ENCODE measurements at regions not wholly inside any gene's neighbourhood (a gene's known extent, or its start where the extent isn't known, plus 50 kb on each side); places are given as distances from the start of the nearest gene placed in this dataset.

GRCh38 chr15:36106640-36107335, 472.6 kb upstream of the CDIN1 start:
- Histone ChIP-seq H3K4me3 (no peak overlapping the region), H3K4me1 (replicated peaks in 1 of 2) (no peaks in the 10 kb centered on the region), H3K27ac (no peak overlapping the region)
- in situ Hi-C loops (cut with MboI; ENCODE audit: low pct_unique_long_range_greater_than_20kb in 2 of 9, low sequenced_read_pairs in 9 of 9, unreplicated experiment in 9 of 9) = no loop called here
- WGBS, 10 experiments = 47 to 100% (median 74%) methylated on average over 1 to 6 of the region's 6 CpGs
- ATAC-seq (replicated peaks in 6 of 8) = no peak

DNA sequence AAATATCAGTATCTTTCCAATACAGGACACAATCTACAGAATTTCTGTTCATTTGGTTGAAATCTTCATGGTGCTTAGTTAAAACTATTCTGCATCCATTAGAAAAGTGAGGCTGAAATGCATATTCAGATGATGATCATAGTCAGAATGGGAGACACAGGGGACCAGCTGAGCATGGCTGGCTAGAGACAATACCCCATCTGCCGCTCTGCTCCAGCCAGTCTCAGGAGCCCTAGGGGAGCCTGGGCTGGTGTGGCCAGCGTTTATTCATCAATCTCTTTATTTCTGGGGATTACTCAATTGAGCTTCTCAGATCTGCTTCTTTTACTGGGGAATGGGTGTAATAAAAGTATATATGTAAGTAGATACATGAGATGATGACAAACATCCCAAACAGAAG, 470.9 kb upstream of the CDIN1 start:
- WGBS, 10 experiments = 50 to 90% (median 72%) methylated on average over 1 to 2 of the region's 2 CpGs; no CpG with 5 or more reads in 5 of the 10 experiments
- ATAC-seq (replicated peaks in 6 of 8) = peak in 1 of 8 experiments; percentile 42
- in situ Hi-C loops (cut with MboI; ENCODE audit: low pct_unique_long_range_greater_than_20kb in 2 of 9, low sequenced_read_pairs in 9 of 9, unreplicated experiment in 9 of 9) = no loop called here
- no peak overlapping the region for H3K27ac ChIP-seq
- no peak overlapping the region for H3K4me3 ChIP-seq
- H3K4me1 ChIP-seq (replicated peaks in 1 of 2) = no peaks in the 10 kb centered on the region

DNA sequence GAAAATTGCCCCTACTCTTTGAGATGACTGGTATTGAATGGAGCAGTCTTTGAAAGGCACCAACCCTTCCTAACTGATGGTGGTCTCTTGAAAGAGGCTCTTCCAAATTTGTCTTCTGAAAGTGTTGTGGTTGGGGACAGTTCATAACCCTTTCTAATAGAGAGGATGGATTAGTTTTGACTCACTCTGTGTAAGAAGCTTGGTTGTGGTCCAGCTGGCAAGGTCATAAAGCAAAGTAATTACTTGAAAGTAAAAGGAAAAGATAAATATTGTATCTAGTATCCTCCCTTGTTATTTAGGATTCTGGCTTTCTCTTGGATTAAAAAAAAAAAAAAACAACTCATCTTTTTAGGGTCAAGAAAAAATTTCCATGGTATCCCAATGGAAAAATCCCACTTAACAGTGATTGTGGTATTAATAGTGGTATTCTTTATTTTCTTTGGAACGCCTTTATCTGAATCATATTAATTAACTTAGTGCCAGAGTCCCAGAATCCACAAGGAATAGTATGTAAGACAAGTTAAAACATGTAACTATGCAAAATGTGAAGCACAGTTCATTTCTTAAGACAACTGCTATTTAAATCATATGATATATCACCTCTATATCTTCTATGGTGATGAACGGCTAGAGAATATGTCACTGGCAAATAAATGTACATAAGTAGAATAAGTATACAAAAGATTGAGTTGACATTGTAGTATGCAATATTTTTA, 469.3 kb upstream of the CDIN1 start:
- H3K4me3 ChIP-seq = no peak overlapping the region
- no peak for ATAC-seq (replicated peaks in 6 of 8)
- 60 to 100% (median 89%) methylated on average over 1 to 2 of the region's 2 CpGs; no CpG with 5 or more reads in 1 of the 10 experiments for WGBS, 10 experiments
- in situ Hi-C loops (cut with MboI; ENCODE audit: low pct_unique_long_range_greater_than_20kb in 2 of 9, low sequenced_read_pairs in 9 of 9, unreplicated experiment in 9 of 9) = no loop called here
- no peak overlapping the region for H3K27ac ChIP-seq
- no peaks in the 10 kb centered on the region for H3K4me1 ChIP-seq (replicated peaks in 1 of 2)

- Histone ChIP-seq H3K4me1 (replicated peaks in 1 of 2) (no peaks in the 10 kb centered on the region), H3K4me3 (no peak overlapping the region), H3K27ac (no peak overlapping the region)
- in situ Hi-C loops (cut with MboI; ENCODE audit: low pct_unique_long_range_greater_than_20kb in 2 of 9, low sequenced_read_pairs in 9 of 9, unreplicated experiment in 9 of 9) = no loop called here
- WGBS, 10 experiments = 50 to 100% (median 100%) methylated on average over 1 of the region's 1 CpG; no CpG with 5 or more reads in 1 of the 10 experiments
- ATAC-seq (replicated peaks in 6 of 8) = no peak
Measured at GRCh38 chr15:36110659-36110993, 468.8 kb upstream of the CDIN1 start.

- 54 to 82% (median 67%) methylated on average over 1 to 6 of the region's 6 CpGs; no CpG with 5 or more reads in 1 of the 10 experiments for WGBS, 10 experiments
- in situ Hi-C loops (cut with MboI; ENCODE audit: low pct_unique_long_range_greater_than_20kb in 2 of 9, low sequenced_read_pairs in 9 of 9, unreplicated experiment in 9 of 9) = no loop called here
- Histone ChIP-seq H3K4me3 (no peak overlapping the region), H3K27ac (no peak overlapping the region), H3K4me1 (replicated peaks in 1 of 2) (peaks cover 0 to 19% of the 10 kb centered on the region in 2 donors)
- ATAC-seq (replicated peaks in 6 of 8) = peak in 5 of 8 experiments; percentile 72 to 98 (median 91)
Measured at GRCh38 chr15:36117296-36117787, 462.1 kb upstream of the CDIN1 start.

GRCh38 chr15:36126194-36126593, 453.2 kb upstream of the CDIN1 start:
- no peak overlapping the region for H3K27ac ChIP-seq
- H3K4me1 ChIP-seq (replicated peaks in 1 of 2) = no peaks in the 10 kb centered on the region
- ATAC-seq (replicated peaks in 6 of 8) = peak in 2 of 8 experiments; percentile 22 to 42
- no peak overlapping the region for H3K4me3 ChIP-seq
- 79 to 100% (median 87%) methylated on average over 1 to 2 of the region's 2 CpGs; no CpG with 5 or more reads in 2 of the 10 experiments for WGBS, 10 experiments
- in situ Hi-C loops (cut with MboI; ENCODE audit: low pct_unique_long_range_greater_than_20kb in 2 of 9, low sequenced_read_pairs in 9 of 9, unreplicated experiment in 9 of 9) = no loop called here

DNA sequence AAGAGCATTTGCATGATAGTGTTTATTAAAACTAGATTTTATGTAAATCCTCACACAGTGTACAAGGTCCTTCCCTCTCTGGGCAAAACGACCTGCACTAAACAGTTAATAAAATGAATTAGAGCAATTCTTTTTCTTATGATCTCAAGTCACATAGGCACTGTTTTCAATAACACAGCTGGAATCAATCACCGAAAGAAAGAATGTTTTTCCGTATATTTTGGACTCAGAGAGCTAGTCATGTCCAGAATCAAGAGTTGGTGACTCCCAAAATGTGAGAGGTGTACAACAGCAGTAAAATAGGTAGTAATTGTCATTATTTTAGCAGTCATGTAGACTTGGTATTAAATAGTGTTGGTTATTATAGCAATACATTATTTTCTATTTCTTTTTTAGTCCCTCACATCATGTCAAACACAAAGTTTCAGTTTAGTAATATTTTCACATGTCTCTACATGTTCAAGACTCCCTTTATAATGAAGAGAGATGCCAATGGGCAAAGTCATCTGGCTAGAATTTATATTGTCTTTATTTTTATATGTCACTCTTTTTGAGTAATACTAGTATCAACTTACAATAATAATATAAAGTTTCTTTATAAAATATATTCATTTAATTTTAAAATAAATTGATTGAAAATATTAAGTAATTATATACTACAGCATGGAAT, 448.6 kb upstream of the CDIN1 start:
- Histone ChIP-seq H3K27ac (no peak overlapping the region), H3K4me3 (no peak overlapping the region), H3K4me1 (replicated peaks in 1 of 2) (peaks cover 0 to 16% of the 10 kb centered on the region in 2 donors)
- in situ Hi-C loops (cut with MboI; ENCODE audit: low pct_unique_long_range_greater_than_20kb in 2 of 9, low sequenced_read_pairs in 9 of 9, unreplicated experiment in 9 of 9) = no loop called here
- WGBS, 10 experiments = 3 to 90% (median 50%) methylated on average over 1 to 3 of the region's 3 CpGs; no CpG with 5 or more reads in 1 of the 10 experiments
- ATAC-seq (replicated peaks in 6 of 8) = no peak

DNA sequence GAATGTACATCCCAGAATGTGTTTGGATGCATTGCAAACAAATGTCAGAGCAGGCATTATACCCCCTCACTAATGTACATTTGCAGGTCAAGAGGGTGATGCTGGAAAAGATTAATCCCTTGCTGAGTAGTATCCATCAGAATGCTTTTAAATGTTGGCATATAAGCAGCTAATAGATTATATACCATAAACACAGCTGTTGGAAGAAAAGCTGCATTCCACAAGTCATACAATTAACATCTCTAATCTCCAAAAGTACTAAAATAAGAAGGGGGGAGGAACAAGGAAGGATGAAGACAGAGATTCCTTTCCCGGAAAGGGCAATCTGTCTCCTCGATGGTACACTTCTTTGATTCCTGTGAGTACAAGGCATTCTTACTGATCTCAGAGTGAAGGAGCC, 445.7 kb upstream of the CDIN1 start:
- 16 to 100% (median 63%) methylated on average over 1 to 2 of the region's 2 CpGs; no CpG with 5 or more reads in 3 of the 10 experiments for WGBS, 10 experiments
- H3K4me1 ChIP-seq (replicated peaks in 1 of 2) = peaks cover 0 to 16% of the 10 kb centered on the region in 2 donors
- in situ Hi-C loops (cut with MboI; ENCODE audit: low pct_unique_long_range_greater_than_20kb in 2 of 9, low sequenced_read_pairs in 9 of 9, unreplicated experiment in 9 of 9) = no loop called here
- H3K4me3 ChIP-seq = no peak overlapping the region
- H3K27ac ChIP-seq = no peak overlapping the region
- ATAC-seq (replicated peaks in 6 of 8) = peak in 3 of 8 experiments; percentile 13 to 87 (median 33)

DNA sequence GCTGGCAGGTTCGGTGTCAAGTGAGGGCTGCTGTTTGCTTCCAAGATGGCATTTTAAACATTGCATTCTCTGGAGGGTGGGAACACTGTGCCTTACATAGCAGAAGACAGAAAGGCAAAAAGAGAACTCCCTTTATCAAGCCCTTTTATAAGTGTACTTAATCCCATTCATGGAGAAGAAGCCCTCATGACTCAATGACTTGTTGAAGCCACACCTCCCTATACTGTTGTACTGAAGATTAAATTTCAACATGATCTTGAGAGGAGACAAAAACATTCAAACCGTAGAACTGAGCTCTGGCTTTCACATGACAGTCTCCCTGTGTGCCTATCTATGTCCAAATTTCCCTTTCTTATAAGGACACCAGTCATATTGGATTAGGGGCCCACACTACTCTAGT, 443.4 kb upstream of the CDIN1 start:
- 40 to 100% (median 63%) methylated on average over 1 to 2 of the region's 2 CpGs; no CpG with 5 or more reads in 3 of the 10 experiments for WGBS, 10 experiments

GRCh38 chr15:36152936-36153335, 426.5 kb upstream of the CDIN1 start:
- H3K4me1 ChIP-seq (replicated peaks in 1 of 2) = no peaks in the 10 kb centered on the region
- no peak overlapping the region for H3K4me3 ChIP-seq
- H3K27ac ChIP-seq = no peak overlapping the region
- in situ Hi-C loops (cut with MboI; ENCODE audit: low pct_unique_long_range_greater_than_20kb in 2 of 9, low sequenced_read_pairs in 9 of 9, unreplicated experiment in 9 of 9) = no loop called here
- no peak for ATAC-seq (replicated peaks in 6 of 8)

More for the DNA sequence above, 443.4 kb upstream of the CDIN1 start:
- Histone ChIP-seq H3K4me1 (replicated peaks in 1 of 2) (peaks cover 0 to 16% of the 10 kb centered on the region in 2 donors), H3K27ac (no peak overlapping the region), H3K4me3 (no peak overlapping the region)
- in situ Hi-C loops (cut with MboI; ENCODE audit: low pct_unique_long_range_greater_than_20kb in 2 of 9, low sequenced_read_pairs in 9 of 9, unreplicated experiment in 9 of 9) = no loop called here
- peak in 2 of 8 experiments; percentile 54 to 68 for ATAC-seq (replicated peaks in 6 of 8)

DNA sequence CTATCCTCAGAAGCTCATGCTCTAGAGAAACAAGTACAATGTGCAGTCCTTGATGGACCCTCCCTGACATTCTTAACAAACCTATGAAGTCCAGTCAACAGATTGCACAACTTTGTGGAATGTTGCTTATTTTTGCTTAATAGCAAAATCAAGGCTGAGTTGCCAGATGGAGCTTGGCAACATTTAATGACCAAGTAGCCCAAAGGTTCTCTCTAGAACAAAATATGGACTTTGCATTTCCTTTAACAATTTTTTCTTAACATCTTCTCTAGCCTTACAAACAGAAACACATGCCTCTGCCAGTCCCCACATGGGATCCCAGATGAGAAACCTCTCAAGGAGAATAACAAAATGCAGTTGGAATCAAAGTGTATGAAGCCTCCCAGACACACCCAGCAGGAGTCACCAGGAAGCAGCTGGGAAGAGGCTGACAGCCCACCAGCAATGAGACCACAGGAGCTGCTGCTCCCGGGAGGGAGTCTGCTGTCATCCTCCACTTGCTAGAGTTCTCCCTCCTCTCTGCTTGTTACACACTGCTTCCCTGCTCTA, 422.5 kb upstream of the CDIN1 start:
- peak in 2 of 8 experiments; percentile 71 to 80 for ATAC-seq (replicated peaks in 6 of 8)
- 0 to 17% methylated on average over 1 of the region's 1 CpG; no CpG with 5 or more reads in 8 of the 10 experiments for WGBS, 10 experiments
- no peaks in the 10 kb centered on the region for H3K4me1 ChIP-seq (replicated peaks in 1 of 2)
- no peak overlapping the region for H3K4me3 ChIP-seq
- no peak overlapping the region for H3K27ac ChIP-seq
- in situ Hi-C loops (cut with MboI; ENCODE audit: low pct_unique_long_range_greater_than_20kb in 2 of 9, low sequenced_read_pairs in 9 of 9, unreplicated experiment in 9 of 9) = no loop called here

DNA sequence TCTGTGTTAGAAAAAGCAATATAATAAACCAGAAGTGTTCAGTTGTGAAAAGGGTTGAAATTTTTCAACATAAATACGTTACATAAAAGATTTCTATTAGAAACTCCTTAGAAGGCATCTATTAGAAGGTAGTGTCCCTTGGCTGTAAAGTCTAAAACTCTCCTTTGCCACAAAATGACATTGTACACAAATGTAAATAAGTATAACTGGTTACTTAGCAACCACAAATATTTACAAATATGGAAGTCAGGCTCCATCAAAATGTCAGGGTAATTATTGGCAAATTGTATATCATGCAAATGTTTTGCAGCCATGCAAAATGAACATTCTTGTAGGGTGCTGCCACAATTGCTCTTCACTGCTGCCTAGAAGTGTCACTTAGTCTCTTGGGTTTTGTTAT, 419.1 kb upstream of the CDIN1 start:
- 67 to 100% (median 100%) methylated on average over 1 of the region's 1 CpG; no CpG with 5 or more reads in 1 of the 10 experiments for WGBS, 10 experiments
- peak in 1 of 8 experiments; percentile 38 for ATAC-seq (replicated peaks in 6 of 8)
- in situ Hi-C loops (cut with MboI; ENCODE audit: low pct_unique_long_range_greater_than_20kb in 2 of 9, low sequenced_read_pairs in 9 of 9, unreplicated experiment in 9 of 9) = no loop called here
- H3K27ac ChIP-seq = no peak overlapping the region
- H3K4me3 ChIP-seq = no peak overlapping the region
- no peaks in the 10 kb centered on the region for H3K4me1 ChIP-seq (replicated peaks in 1 of 2)

DNA sequence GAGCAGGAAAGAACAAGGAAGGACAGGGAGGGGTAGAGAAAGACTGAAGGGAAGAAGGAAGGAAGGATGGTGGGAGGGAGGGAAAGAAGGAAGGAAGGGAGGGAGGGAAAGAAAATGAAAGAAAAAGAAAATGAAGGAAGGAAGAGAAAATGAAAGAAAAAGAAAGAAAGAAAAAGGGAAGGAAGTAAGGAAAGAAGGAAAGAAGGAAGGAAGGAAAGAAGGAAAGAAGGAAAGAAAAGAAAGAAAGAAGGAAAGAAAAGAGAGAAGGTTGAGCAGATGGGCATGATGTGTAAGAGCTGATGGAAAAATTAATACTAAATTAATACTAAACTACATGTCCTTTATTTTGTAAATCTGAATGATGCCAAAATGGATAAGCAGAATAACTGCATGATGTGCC, 418.3 kb upstream of the CDIN1 start:
- Histone ChIP-seq H3K27ac (no peak overlapping the region), H3K4me3 (no peak overlapping the region), H3K4me1 (replicated peaks in 1 of 2) (no peaks in the 10 kb centered on the region)
- in situ Hi-C loops (cut with MboI; ENCODE audit: low pct_unique_long_range_greater_than_20kb in 2 of 9, low sequenced_read_pairs in 9 of 9, unreplicated experiment in 9 of 9) = no loop called here
- no peak for ATAC-seq (replicated peaks in 6 of 8)
